ENCODE measurements at regions not wholly inside any gene's neighbourhood (a gene's known extent, or its start where the extent isn't known, plus 50 kb on each side); places are given as distances from the start of the nearest gene placed in this dataset.

DNA sequence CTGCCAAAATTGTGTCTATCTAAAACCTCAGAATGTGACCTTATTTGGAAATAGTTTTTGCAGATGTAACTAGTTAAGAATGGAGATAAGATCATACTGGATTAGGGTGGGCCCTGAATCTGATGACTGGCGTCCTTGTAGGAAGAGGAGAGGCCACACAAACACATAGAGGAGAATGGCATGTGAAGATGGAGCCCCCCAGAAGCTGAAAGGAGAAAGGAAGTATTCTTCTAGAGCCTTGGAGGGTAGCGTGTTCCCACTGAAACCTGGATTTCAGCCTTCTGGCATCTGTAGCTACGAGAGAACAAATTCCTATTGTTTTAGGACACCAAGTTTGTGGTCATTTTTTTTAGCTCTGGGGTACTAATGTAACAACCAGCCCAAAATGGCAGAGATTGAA lies 423.0 kb upstream of the TPM1 start:
- DNase-seq: no peak
- no peak overlapping the region for H3K4me3 ChIP-seq
- WGBS, 5 donors: 80 to 93% (median 85%) methylated on average over 3 of the region's 3 CpGs
- no peaks in the 10 kb centered on the region for H3K36me3 ChIP-seq
- H3K27me3 ChIP-seq (replicated peaks in 1 of 7): no peaks in the 10 kb centered on the region
- H3K4me1 ChIP-seq: peaks cover 0 to under 1% (median 0%) of the 10 kb centered on the region in 6 donors
- TF ChIP-seq POLR2AphosphoS5 (IDR thresholded peaks at IDR 0.05) (no peak), CTCF (IDR thresholded peaks at IDR 0.05 in 8 of 11, conservative IDR thresholded peaks at IDR 0.05 in 3 of 11) (no peak), POLR2A (IDR thresholded peaks at IDR 0.05) (no peak)
- H3K27ac ChIP-seq: no peak overlapping the region
- intact Hi-C loops (cut with DNase I; ENCODE audit: low total_unique reads): no loop called here
- H3K9me3 ChIP-seq: no peaks in the 10 kb centered on the region

DNA sequence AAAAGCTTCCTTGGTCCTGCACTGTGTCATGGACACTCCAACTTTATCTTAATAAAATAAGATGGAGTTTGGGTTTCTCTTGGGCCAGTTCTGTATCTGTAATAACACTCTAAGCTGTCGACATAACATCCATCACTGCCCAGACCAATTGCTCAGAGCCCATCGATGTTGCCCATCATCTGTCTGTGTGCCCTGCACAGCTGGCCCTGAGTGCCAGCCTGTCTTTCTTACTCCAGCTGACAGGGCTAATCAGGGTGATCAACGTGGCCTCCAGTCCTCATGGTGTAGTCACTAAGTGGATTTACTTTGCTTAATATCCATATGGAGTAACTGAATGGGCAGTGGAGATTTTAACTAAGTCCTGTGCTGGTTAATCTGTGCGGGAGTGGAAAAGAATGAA lies 419.8 kb upstream of the TPM1 start:
- no peaks in the 10 kb centered on the region for H3K36me3 ChIP-seq
- intact Hi-C loops (cut with DNase I; ENCODE audit: low total_unique reads): no loop called here
- no peak for DNase-seq

DNA sequence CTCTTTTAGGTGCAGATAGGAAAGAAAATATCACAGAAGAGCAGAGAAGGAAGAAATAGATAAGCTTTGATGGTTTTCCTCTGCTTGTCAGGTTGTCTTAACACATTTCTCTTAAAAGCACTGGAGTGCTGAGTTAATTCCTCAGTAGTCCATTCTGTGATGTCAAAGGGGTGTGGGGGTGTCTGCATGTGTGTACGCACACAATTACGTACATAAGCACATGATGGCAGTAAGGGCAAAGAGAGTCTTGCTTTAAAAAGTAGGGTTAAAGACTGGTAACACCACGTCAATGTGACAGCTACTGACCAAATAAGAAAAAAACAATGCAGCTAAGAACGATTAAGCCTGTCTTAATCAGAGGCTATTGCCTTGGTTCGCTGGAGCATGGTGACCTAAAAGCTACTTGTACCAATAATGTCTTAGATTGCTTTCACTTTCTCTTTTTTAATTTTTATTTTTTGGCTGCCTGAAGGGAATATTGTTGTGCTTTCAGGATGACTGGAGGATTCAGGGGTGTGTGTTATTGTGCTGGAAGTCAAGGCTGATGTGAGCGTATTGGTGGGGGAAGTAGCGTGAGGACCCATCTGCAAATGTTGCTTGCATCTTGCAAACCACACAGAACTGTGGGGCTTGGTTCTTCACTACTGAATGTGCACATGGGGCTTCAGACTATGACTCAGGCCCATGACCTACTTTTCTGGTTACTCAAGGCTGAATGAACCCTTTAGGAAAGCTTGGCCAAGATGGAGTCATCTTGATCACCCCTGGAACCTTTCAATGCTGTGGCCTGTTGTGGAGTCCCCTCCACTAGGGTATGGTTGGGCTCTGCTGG lies 417.8 kb upstream of the TPM1 start:
- 50 to 67% (median 60%) methylated on average over 7 of the region's 7 CpGs for WGBS, 5 donors
- H3K4me3 ChIP-seq: peak overlapping the region in 1 of 8 donors; percentile 11

More for the DNA sequence above, 419.8 kb upstream of the TPM1 start:
- Histone ChIP-seq H3K4me1 (peaks cover 0 to 12% (median 4%) of the 10 kb centered on the region in 6 donors), H3K4me3 (no peak overlapping the region), H3K27me3 (replicated peaks in 1 of 7) (no peaks in the 10 kb centered on the region), H3K9me3 (no peaks in the 10 kb centered on the region), H3K27ac (no peak overlapping the region)
- 80 to 94% (median 88%) methylated on average over 4 of the region's 4 CpGs for WGBS, 5 donors
- TF ChIP-seq POLR2A (IDR thresholded peaks at IDR 0.05) (no peak), CTCF (IDR thresholded peaks at IDR 0.05 in 8 of 11, conservative IDR thresholded peaks at IDR 0.05 in 3 of 11) (no peak), POLR2AphosphoS5 (IDR thresholded peaks at IDR 0.05) (no peak)

More for the DNA sequence above, 417.8 kb upstream of the TPM1 start:
- Histone ChIP-seq H3K9me3 (no peaks in the 10 kb centered on the region), H3K36me3 (no peaks in the 10 kb centered on the region), H3K4me1 (peaks cover 0 to 12% (median 4%) of the 10 kb centered on the region in 6 donors), H3K27ac (peak overlapping the region in 6 of 8 donors; percentile 32 to 67 (median 48)), H3K27me3 (replicated peaks in 1 of 7) (no peaks in the 10 kb centered on the region)
- no peak for DNase-seq
- intact Hi-C loops (cut with DNase I; ENCODE audit: low total_unique reads): no loop called here
- TF ChIP-seq POLR2AphosphoS5 (IDR thresholded peaks at IDR 0.05) (peak in 1 of 3 donors; percentile 24), CTCF (IDR thresholded peaks at IDR 0.05 in 8 of 11, conservative IDR thresholded peaks at IDR 0.05 in 3 of 11) (no peak), POLR2A (IDR thresholded peaks at IDR 0.05) (no peak)
